Mesodermal cell (in vitro differentiated cells): ENCODE measurements at regions not wholly inside any gene's neighbourhood (a gene's known extent, or its start where the extent isn't known, plus 50 kb on each side); places are given as distances from the start of the nearest gene placed in this dataset.

Experiments used
- H3K27ac ChIP-seq: 2 replicates; pipeline ENCODE4 v1.7.0; 2013; ENCODE audit warnings: mild to moderate bottlenecking, low read depth, low read length, moderate library complexity; ENCODE audit not compliant: severe bottlenecking
- H3K36me3 ChIP-seq: 2 replicates; pipeline ENCODE4 v1.7.1; 2013; ENCODE audit warnings: mild to moderate bottlenecking, low read length, moderate library complexity; ENCODE audit not compliant: control insufficient read depth, insufficient read depth
- H3K4me1 ChIP-seq: one replicate; pipeline ENCODE4 v1.7.1; 2013; ENCODE audit warnings: mild to moderate bottlenecking, low read length; ENCODE audit not compliant: insufficient read depth, control insufficient read depth, poor library complexity, severe bottlenecking
- H3K4me3 ChIP-seq: 2 replicates; pipeline ENCODE4 v1.7.0; 2013; ENCODE audit warnings: low read length, control low read depth, mild to moderate bottlenecking; ENCODE audit not compliant: insufficient read depth, poor library complexity, severe bottlenecking; ENCODE audit errors: extremely low read depth
- H3K9me3 ChIP-seq: 2 replicates; pipeline ENCODE4 v1.7.1; 2013; ENCODE audit warnings: mild to moderate bottlenecking, low read length, moderate library complexity; ENCODE audit not compliant: control insufficient read depth
- WGBS, 2 experiments: methylation state at CpG; one replicate each; pipeline ENCODE4 v1.1.5; 2013; ENCODE audit warnings: missing lambda C conversion rate in 2 of 2; ENCODE audit not compliant: insufficient coverage in 2 of 2; 5-methylcytosine and 5-hydroxymethylcytosine counted together

GRCh38 chr4:38559374-38559773, 104.6 kb upstream of the KLF3 start:
- 91 to 94% methylated on average over 6 of the region's 6 CpGs for WGBS, 2 experiments
- Histone ChIP-seq H3K4me1 (peaks cover 8% of the 10 kb centered on the region), H3K9me3 (peaks cover 9% of the 10 kb centered on the region), H3K36me3 (no peaks in the 10 kb centered on the region), H3K4me3 (no peak overlapping the region), H3K27ac (no peak overlapping the region)

GRCh38 chr4:38560340-38560739, 103.7 kb upstream of the KLF3 start:
- H3K36me3 ChIP-seq = no peaks in the 10 kb centered on the region
- H3K9me3 ChIP-seq = peaks cover 5% of the 10 kb centered on the region
- H3K4me1 ChIP-seq = peaks cover 8% of the 10 kb centered on the region
- WGBS, 2 experiments = 90 to 92% methylated on average over 3 to 6 of the region's 6 CpGs
- H3K27ac ChIP-seq = no peak overlapping the region
- no peak overlapping the region for H3K4me3 ChIP-seq

GRCh38 chr4:38560768-38561558, 103.0 kb upstream of the KLF3 start:
- WGBS, 2 experiments = 67 to 100% methylated on average over 1 to 2 of the region's 7 CpGs
- no peak overlapping the region for H3K27ac ChIP-seq

GRCh38 chr4:38562751-38563198, 101.2 kb upstream of the KLF3 start:
- no peaks in the 10 kb centered on the region for H3K36me3 ChIP-seq
- peak overlapping the region; percentile 79 for H3K27ac ChIP-seq
- H3K4me1 ChIP-seq = peaks cover 8% of the 10 kb centered on the region
- no peak overlapping the region for H3K4me3 ChIP-seq
- 67 to 94% methylated on average over 1 of the region's 4 CpGs for WGBS, 2 experiments
- no peaks in the 10 kb centered on the region for H3K9me3 ChIP-seq

More at GRCh38 chr4:38560768-38561558, 103.0 kb upstream of the KLF3 start:
- no peaks in the 10 kb centered on the region for H3K36me3 ChIP-seq
- no peaks in the 10 kb centered on the region for H3K9me3 ChIP-seq
- no peak overlapping the region for H3K4me3 ChIP-seq
- peaks cover 8% of the 10 kb centered on the region for H3K4me1 ChIP-seq

- Histone ChIP-seq H3K4me3 (no peak overlapping the region), H3K27ac (no peak overlapping the region), H3K36me3 (no peaks in the 10 kb centered on the region), H3K9me3 (no peaks in the 10 kb centered on the region), H3K4me1 (peaks cover 8% of the 10 kb centered on the region)
- 86 to 98% methylated on average over 2 to 7 of the region's 9 CpGs for WGBS, 2 experiments
Measured at GRCh38 chr4:38563707-38564495, 100.1 kb upstream of the KLF3 start.

- Histone ChIP-seq H3K4me1 (peaks cover 8% of the 10 kb centered on the region), H3K27ac (no peak overlapping the region), H3K4me3 (no peak overlapping the region), H3K9me3 (no peaks in the 10 kb centered on the region), H3K36me3 (no peaks in the 10 kb centered on the region)
- 89 to 95% methylated on average over 7 to 9 of the region's 12 CpGs for WGBS, 2 experiments
Measured at GRCh38 chr4:38565271-38566199, 98.5 kb upstream of the KLF3 start.

GRCh38 chr4:38566806-38567398, 97.1 kb upstream of the KLF3 start:
- Histone ChIP-seq H3K4me3 (no peak overlapping the region), H3K36me3 (no peaks in the 10 kb centered on the region), H3K27ac (no peak overlapping the region), H3K4me1 (peaks cover 8% of the 10 kb centered on the region), H3K9me3 (no peaks in the 10 kb centered on the region)
- WGBS, 2 experiments = 83% methylated on average over 1 of the region's 4 CpGs; no CpG with 5 or more reads in 1 of the 2 experiments

- no peaks in the 10 kb centered on the region for H3K36me3 ChIP-seq
- peaks cover 8% of the 10 kb centered on the region for H3K4me1 ChIP-seq
- H3K9me3 ChIP-seq = no peaks in the 10 kb centered on the region
- WGBS, 2 experiments = 93 to 100% methylated on average over 1 to 5 of the region's 5 CpGs
- no peak overlapping the region for H3K27ac ChIP-seq
- no peak overlapping the region for H3K4me3 ChIP-seq
Measured at GRCh38 chr4:38567457-38567856, 96.5 kb upstream of the KLF3 start.

- no peaks in the 10 kb centered on the region for H3K36me3 ChIP-seq
- H3K27ac ChIP-seq = no peak overlapping the region
- no peaks in the 10 kb centered on the region for H3K4me1 ChIP-seq
- WGBS, 2 experiments = 80 to 100% methylated on average over 1 to 3 of the region's 3 CpGs
- no peaks in the 10 kb centered on the region for H3K9me3 ChIP-seq
- H3K4me3 ChIP-seq = no peak overlapping the region
Measured at GRCh38 chr4:38568768-38569167, 95.2 kb upstream of the KLF3 start.
